NCI-H510A treated with DMSO at 0.1 percent for 48 hours (cell line): ENCODE measurements at regions not wholly inside any gene's neighbourhood (a gene's known extent, or its start where the extent isn't known, plus 50 kb on each side); places are given as distances from the start of the nearest gene placed in this dataset.
"Not testable (repeated sequence)": the region's sequence is repeated elsewhere in the genome, so short reads cannot be mapped to it uniquely, and the experiment has no call there.

Experiments used
- DNase-seq: peaks from one replicate; lab custom pipeline; 2025; lab: John Stamatoyannopoulos, UW

DNA sequence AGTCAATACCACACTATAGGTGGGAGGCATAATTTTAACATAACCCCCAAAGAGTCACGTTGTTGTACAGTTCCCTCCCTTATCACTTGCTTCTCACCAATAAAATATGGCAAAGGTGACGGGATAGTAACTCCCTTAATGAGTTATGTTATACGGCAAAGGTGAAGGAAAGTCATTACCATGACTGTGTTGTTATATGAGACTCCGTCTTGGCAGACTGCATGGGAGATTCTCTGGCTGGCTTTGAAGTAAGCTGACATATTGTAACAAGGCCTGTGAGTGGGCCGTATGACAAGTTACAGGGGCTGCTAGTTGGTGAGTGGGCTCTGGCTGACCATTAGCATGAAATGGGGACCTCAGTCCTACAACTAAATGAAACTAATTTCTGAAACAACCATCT lies 366.4 kb upstream of the FTMT start:
- DNase-seq: no peak

DNA sequence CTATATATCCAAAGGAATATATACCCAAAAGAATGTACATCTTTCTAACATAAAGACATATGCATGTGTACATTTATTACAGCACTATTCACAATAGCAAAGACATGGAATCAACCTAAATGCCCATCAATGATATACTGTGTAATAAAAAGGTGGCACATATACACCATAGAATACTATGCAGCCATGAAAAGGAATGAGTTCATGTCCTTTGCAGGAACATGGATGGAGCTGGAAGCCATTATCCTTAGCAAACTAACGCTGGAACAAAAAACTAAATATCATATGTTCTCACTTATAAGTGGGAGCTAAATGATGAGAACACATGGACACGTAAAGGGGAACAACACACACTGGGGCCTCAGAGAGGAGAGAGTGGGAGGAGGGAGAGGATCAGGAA lies 365.7 kb upstream of the FTMT start:
- not testable (repeated sequence) for DNase-seq

- DNase-seq: no peak
Observed at GRCh38 chr5:121489972-121490371, 361.7 kb upstream of the FTMT start.

DNA sequence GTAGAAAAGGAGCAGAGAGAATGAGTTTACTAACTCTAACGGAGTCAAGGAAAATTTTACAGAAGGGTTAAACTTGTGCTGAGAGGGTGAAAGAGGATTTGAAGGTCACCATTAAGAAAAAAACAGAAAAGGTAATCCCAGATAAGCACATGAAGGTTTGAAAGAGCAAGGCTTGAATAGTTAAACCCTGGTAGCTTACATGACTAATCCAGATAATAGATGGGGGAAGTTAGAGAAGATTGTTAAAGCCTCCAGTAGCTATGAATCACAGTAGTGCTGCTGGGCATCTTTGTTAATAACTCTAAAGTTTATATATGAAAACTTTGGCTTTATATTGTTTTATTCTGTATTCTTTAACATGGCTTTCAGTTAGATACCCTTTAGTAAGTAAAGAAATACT lies 354.5 kb upstream of the FTMT start:
- no peak for DNase-seq

- DNase-seq: no peak
Observed at GRCh38 chr5:121500310-121500709, 351.4 kb upstream of the FTMT start.

DNA sequence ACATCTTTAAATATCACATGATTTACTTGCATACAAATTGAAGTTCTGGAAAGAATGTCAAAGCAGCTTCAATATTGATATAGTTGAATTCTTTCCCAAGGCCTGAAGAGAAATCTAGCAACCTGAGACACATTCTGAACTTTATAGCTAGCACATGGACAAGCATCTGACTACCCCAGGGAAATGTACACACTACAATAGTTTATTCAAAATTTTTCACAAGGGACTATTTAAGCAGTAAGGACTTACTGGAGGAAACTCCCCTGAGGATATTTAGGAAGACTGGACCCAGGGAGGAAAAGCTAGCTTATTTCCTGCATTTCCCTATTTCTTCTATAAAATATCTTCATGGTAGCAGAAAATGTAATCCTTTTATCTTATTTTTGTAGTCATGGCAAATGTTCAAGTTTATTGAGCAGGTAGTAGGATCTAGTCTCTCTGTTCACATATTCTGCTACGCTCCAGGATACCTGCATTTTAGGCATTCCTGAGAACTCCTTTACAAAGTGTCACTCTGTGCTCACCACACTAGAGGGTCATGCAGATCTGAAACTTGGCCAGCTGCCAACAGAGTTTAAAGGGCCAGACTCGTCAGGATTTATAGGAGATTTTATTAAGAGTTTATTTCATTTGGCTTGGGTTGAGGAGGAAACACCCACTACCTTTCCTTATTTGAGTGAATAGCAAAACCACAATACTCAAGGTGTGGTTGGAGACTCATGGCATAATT lies 348.4 kb upstream of the FTMT start:
- peak; percentile 52 for DNase-seq

- no peak for DNase-seq
Observed at GRCh38 chr5:121516997-121517396, 334.7 kb upstream of the FTMT start.

- no peak for DNase-seq
Observed at GRCh38 chr5:121525706-121526105, 326.0 kb upstream of the FTMT start.

GRCh38 chr5:121526908-121527307 lies 324.8 kb upstream of the FTMT start:
- DNase-seq: no peak

- no peak for DNase-seq
Observed at GRCh38 chr5:121533814-121534213, 317.9 kb upstream of the FTMT start.

DNA sequence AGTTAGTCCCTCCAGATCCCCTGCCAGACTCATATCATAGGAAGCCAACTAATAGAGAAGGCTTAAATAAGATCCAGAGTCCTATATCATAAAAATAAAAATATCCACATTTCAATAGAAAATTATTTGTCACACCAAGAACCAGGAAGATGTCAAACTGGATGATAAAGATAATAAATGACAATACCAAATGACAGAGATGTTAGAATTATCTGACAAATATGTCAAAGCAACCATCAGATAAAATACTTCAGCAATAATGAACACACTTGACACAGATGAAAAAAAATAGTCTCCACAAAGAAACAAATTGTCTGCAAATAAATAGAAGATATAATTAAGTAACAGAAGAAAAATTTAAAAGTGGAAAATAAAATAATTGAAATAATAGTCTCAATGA lies 300.7 kb upstream of the FTMT start:
- DNase-seq: no peak

- no peak for DNase-seq
Observed at GRCh38 chr5:121559832-121560231, 291.9 kb upstream of the FTMT start.

GRCh38 chr5:121572061-121572460 lies 279.6 kb upstream of the FTMT start:
- DNase-seq: no peak

DNA sequence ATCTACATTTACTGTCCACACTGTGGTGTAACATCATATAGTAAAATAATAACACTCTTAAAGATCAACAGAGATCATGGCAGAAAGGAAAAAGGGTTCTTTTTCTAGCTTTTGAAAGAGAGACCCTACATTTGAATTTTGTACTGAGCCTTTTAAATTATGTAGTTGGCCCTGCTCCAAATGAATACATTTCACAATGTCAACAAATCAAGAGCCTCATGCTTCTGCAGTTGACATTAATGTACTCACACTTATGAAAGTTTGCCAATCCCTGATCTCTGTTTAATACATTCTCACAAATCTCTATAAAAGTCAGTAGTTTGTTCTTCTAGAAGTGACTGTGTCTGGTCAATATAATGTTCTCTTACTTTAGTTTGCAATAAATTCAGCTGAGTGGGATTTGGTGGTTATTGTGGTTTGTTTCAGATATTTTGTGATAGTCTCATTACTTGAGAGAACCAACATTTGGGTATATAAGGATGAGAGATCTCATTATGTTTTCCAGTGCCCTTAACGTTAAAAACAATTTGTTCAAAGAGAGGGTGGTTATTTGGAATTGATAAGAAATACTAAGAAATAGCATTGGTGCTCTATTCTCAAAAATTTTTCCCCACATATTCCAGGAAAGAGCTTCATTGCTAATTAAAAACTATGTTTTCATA lies 277.8 kb upstream of the FTMT start:
- no peak for DNase-seq

GRCh38 chr5:121581588-121581987 lies 270.1 kb upstream of the FTMT start:
- DNase-seq: no peak

GRCh38 chr5:121596882-121597281 lies 254.8 kb upstream of the FTMT start:
- no peak for DNase-seq

GRCh38 chr5:121608826-121609225 lies 242.9 kb upstream of the FTMT start:
- no peak for DNase-seq

GRCh38 chr5:121624035-121624434 lies 227.6 kb upstream of the FTMT start:
- no peak for DNase-seq

DNA sequence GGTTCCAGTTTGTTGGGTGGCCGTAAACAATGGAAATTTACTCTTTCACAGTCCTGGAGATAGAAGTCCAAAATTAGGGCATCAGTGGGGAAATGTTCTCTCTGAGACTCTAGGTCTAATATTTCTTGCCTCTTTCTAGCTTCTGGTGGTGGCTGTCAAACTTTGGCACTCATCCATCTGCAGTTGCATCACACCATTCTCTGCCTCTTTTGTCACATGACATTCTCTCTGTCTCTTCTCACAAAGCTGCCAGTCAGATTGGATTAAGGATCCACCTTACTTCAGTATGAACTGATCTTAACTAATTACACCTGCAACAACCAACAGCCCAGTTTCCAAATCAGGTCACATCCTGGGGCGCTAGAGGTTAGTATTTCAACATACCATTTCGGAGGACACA lies 222.9 kb upstream of the FTMT start:
- DNase-seq: peak; percentile 1

DNA sequence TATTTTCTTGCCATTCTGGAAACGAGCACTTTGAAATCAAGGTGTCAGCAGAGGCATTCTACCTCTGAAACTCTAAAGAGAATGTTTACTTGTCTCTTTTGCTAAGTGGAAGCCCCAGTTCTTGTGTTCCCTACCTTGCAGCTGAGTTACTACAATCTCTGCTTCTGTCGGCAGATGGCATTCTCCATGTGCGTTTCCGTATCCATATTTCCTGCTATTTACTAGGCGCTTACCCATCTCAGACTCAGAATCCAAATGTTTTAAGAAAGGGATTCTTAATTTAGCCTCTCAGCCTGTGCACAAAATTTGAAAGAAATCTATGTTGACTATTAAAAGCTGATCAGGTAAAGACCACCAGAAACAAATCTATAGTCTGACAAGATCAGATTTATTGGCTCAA lies 221.3 kb upstream of the FTMT start:
- peak; percentile 1 for DNase-seq

- DNase-seq: no peak
Observed at GRCh38 chr5:121634946-121635345, 216.7 kb upstream of the FTMT start.

- no peak for DNase-seq
Observed at GRCh38 chr5:121638126-121638525, 213.6 kb upstream of the FTMT start.

DNA sequence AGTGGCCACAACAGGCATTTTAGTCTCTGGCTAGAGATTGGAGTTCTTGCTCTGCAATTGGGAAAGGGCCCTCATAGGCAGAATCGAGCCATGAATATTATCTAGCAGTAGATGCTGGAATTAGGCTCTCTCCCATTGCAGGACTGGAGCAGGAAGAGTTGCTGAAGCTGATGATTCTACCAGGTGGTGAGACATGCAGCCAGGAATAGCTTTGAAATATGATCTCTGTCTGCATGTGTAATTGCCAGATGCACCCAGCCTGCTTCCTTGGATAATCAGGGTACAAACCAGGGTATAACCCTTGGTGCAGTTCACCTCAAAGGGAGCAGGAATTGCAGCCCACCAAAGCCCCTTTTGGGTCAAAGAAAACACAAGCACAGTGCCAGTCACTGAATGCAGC lies 211.4 kb upstream of the FTMT start:
- peak; percentile 53 for DNase-seq

DNA sequence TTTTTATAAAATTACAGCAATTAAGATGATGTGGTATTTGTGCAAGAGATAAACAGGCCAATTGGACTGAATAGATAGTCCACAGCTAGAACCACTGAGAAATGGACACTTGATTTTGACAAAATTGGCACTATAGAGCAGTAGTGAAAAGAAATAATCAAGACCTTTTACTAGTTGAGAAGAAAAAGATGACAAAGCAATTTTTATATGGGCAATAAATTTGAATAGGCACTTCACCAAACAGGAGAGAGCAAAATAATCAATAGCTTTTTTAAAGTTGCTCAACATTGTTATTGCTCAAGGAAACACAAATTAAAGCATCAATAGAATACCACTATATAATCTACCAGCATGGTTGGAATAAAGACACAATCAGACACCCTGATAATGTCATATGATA lies 193.5 kb upstream of the FTMT start:
- no peak for DNase-seq
